ENCODE measurements at regions not wholly inside any gene's neighbourhood (a gene's known extent, or its start where the extent isn't known, plus 50 kb on each side); places are given as distances from the start of the nearest gene placed in this dataset.

- TF ChIP-seq POLR2A (IDR thresholded peaks at IDR 0.05; ENCODE audit: control extremely low read depth in 1 of 2, low read depth in 2 of 2, low read length in 2 of 2) (no peak), EGR1 (IDR thresholded peaks at IDR 0.05; ENCODE audit: borderline replicate concordance, low read depth, low read length) (no peak), SP1 (IDR thresholded peaks at IDR 0.05; ENCODE audit: low read depth, low read length) (no peak), CTBP2 (IDR thresholded peaks at IDR 0.05; ENCODE audit: borderline replicate concordance, insufficient read depth, insufficient read length, low read length) (no peak), YY1 (IDR thresholded peaks at IDR 0.05; ENCODE audit: low read depth, low read length) (no peak), BCL11A (IDR thresholded peaks at IDR 0.05; ENCODE audit: low read depth in 2 of 2, low read length in 2 of 2) (no peak), EZH2 (IDR thresholded peaks at IDR 0.05; ENCODE audit: low read depth, low read length, severe bottlenecking) (no peak), CEBPB (IDR thresholded peaks at IDR 0.05; ENCODE audit: low read depth, low read length) (no peak), CBX5 (IDR thresholded peaks at IDR 0.05; ENCODE audit: low read depth, low read length) (no peak), POLR2AphosphoS5 (IDR thresholded peaks at IDR 0.05; ENCODE audit: low read depth, low read length) (no peak)
- TF ChIP-seq, protein P1, sequence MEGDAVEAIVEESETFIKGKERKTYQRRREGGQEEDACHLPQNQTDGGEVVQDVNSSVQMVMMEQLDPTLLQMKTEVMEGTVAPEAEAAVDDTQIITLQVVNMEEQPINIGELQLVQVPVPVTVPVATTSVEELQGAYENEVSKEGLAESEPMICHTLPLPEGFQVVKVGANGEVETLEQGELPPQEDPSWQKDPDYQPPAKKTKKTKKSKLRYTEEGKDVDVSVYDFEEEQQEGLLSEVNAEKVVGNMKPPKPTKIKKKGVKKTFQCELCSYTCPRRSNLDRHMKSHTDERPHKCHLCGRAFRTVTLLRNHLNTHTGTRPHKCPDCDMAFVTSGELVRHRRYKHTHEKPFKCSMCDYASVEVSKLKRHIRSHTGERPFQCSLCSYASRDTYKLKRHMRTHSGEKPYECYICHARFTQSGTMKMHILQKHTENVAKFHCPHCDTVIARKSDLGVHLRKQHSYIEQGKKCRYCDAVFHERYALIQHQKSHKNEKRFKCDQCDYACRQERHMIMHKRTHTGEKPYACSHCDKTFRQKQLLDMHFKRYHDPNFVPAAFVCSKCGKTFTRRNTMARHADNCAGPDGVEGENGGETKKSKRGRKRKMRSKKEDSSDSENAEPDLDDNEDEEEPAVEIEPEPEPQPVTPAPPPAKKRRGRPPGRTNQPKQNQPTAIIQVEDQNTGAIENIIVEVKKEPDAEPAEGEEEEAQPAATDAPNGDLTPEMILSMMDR (IDR thresholded peaks at IDR 0.05; ENCODE audit: control extremely low read depth in 1 of 3, insufficient read depth in 1 of 3, low read depth in 1 of 3, low read length in 3 of 3), result no peak
Observed at GRCh38 chr6:12577124-12577850, 139.3 kb upstream of the PHACTR1 start.

All from H1 (cell line).